Tibial nerve (tissue), 4 donors: ENCODE measurements at regions not wholly inside any gene's neighbourhood (a gene's known extent, or its start where the extent isn't known, plus 50 kb on each side); places are given as distances from the start of the nearest gene placed in this dataset.

ENCODE experiments used
- CTCF ChIP-seq, 5 experiments: fragments of 200-600 bp in 3 of 5; fragments of 450-650 bp in 2 of 5; sonication (generic) in 3 of 5; IDR thresholded peaks; one replicate each; pipeline ENCODE4 v1.5.1; 2016 to 2019; ENCODE audit warnings: antibody characterized with exemption in 5 of 5, mild to moderate bottlenecking in 3 of 5, moderate library complexity in 2 of 5
- EP300 ChIP-seq, 2 donors: sonication (generic); formaldehyde crosslinking; IDR thresholded peaks; one replicate each; pipeline ENCODE4 v1.6.1; 2017; ENCODE audit warnings: antibody characterized with exemption in 2 of 2, mild to moderate bottlenecking in 1 of 2
- POLR2A ChIP-seq, 2 donors: fragments of 450-650 bp; IDR thresholded peaks; one replicate each; pipeline ENCODE4 v1.6.1; 2017; ENCODE audit warnings: antibody characterized with exemption in 2 of 2, mild to moderate bottlenecking in 2 of 2, moderate library complexity in 2 of 2

GRCh38 chr13:89282241-89282640 is 1611.1 kb downstream of the SLITRK5 start:
- TF ChIP-seq POLR2A (IDR thresholded peaks at IDR 0.05) (no peak), CTCF (IDR thresholded peaks at IDR 0.05) (no peak), EP300 (IDR thresholded peaks at IDR 0.05) (no peak)
